Suppressor macrophage treated with lipopolysaccharide for 1 hour (primary cell): ENCODE measurements at regions not wholly inside any gene's neighbourhood (a gene's known extent, or its start where the extent isn't known, plus 50 kb on each side); places are given as distances from the start of the nearest gene placed in this dataset.

Experiments used
- DNase-seq, 3 donors: peaks; one replicate each; pipeline ENCODE4 v3.0.0-alpha.2; 2020 to 2022

- no peak for DNase-seq
These were observed 51.0 kb upstream of the VEGFC start for GRCh38 chr4:176843710-176844109.

DNA sequence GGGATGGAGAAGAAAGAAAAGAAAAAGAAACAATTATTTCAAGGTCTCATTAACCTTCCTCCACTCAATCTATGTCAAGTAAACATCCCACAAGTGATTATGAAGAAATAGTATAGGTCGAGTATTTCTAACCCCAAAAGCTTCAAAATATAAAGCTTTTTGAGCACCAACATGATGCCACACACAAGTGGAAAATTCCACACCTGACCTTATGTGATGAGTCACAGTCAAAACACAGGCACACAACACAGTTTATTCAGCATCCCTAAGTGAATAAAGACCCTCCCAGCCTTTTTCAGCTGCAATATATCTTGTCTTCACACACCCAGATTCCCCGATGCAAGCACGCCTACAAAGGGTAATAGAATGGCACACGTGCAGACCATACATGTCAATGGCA, 51.7 kb upstream of the VEGFC start:
- no peak for DNase-seq

DNA sequence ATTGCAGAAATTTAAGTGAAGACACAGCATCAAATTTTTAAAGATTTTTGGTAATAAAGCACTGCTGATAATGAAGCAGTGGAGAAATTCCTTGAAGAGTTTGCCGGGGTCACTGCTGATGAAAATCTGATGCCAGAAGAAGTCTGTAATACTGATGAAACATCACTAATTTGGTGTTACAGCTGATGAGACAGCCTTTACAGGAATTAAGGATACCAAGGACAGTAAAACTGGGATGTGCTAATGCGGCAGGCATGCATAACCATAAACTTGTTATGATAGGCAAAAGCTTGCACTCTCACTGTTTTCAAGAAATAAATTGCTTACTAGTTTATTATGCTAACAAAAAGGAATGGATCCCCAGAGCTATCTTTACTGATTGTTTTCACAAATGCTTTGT, 52.9 kb upstream of the VEGFC start:
- DNase-seq = no peak

- DNase-seq = no peak
These were observed 56.4 kb upstream of the VEGFC start for GRCh38 chr4:176849076-176849475.

DNA sequence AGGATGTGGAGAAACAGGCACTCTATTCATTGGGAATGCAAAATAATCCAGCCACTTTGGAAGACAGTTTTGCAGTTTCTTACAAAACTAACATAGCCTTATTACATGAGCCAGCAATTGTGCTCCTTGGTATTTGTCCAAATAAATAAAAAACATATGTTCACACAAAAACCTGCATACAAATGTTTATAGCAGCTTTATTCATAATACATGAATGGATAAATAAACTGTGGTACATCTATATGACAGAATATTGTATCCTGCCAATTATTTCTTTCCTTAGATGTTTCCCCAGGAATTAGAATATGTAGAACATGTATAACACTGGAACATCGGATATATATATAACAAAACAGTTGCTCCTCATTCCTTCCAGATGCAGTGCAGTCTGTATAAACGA, 57.7 kb upstream of the VEGFC start:
- no peak for DNase-seq

DNA sequence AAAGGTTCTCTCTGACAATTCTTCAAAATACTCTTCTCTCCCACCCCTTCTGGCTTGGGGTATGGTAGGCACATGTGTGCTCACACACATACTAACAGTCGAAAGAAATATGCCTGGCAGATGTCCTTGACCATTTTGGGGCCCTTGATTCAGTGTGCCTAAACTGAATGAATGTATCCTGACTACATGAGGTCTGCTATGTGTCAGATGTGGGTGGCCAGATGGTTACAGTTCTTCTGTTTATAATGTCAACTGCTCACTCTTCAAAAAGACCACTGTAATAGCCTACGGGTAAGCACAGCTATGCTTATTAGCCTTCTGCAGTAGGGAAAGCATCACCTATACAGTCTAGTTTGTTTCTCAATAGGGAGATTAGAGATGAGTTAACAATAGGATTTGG, 63.7 kb upstream of the VEGFC start:
- DNase-seq = no peak

DNA sequence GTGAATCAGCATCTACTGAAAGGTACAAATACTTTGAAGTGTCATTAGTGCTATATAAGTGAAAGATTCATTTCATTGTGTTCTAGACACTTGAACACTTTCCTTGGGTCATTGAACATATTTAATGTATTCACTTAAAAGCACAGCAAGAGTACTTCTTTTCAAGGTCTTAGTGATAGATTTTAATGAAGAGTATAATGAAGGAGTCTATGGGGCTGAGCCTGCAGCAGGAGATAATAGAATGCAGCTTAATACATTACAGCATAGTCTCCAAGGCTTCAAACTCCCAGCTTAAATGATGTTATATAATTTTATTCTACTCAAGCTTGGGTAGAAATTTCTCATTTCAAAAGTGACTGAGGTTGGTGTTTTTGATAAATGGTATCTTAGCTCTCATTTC, 66.1 kb upstream of the VEGFC start:
- no peak for DNase-seq

- DNase-seq = peak in 1 of 3 donors; percentile 54
These were observed 71.5 kb upstream of the VEGFC start for GRCh38 chr4:176864238-176864637.

DNA sequence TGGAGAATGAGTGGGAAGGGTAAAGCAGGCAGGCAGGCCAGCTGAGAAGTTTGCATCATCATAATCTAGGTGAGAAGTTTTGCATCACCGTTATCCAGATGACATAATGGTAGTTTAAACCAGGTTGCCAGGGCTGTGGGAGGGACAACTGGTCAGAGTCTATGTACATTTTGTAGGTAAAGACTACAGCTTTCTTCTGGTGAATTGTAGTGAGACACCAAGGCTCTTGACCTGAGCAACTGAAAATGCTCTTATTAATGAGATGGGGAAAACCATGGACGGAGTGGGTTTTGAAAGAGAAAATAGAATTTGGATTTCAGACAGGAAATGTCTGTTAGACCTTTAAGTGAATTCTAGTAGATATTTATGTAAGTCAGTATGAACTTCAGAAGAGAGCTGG, 76.0 kb upstream of the VEGFC start:
- DNase-seq = no peak

DNA sequence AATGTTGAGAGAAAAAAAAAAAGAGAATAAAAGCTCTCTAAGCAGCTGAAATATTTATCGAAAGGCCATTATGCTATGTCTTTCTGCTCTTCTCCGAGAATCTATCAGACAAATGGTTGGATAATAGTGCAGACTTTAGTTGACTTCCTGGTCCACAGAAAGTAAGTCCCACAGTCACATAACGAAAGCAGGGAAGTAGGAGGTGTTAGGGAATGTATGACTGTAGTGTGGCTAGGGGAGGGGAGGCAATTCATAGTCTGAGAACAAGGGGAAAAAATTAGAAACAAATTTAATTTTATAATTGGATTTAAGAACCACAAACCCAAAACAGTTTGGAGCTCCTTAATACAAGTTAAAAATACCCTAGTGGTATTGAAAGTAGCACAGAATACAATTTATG, 79.7 kb upstream of the VEGFC start:
- no peak for DNase-seq

DNA sequence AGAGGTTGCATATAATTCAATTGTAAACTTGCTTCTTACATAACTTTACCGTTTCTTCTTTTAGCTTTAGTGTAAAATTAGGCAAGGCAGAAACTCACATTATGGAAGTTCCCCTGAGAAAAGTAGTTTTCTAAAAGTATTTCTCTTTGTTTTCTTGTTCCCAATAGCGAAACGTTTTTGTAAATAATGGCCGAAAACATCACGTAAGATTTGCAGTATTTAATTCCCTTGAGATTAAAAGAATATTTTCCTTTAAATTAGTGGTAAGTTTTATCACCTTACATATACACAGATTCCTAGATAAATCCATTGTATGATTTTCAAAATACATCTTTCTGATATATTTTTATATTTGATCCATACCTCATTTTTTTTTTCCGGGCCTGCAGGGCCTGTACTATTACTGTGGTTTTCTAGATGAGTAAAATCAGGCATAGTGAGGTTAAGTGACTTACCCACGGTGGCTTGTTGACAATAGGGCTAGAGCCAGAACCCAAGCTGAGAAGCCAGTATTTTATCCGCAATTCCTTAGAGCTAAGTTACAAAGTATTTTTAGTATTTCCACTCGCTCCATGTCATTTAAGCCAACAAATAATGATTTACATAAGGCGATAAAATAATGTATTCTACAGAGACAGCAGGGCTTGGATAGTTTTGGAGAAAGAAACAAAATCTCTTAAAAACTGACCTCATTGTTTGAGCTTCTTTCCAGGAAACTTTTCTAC, 82.2 kb upstream of the VEGFC start:
- no peak for DNase-seq

DNA sequence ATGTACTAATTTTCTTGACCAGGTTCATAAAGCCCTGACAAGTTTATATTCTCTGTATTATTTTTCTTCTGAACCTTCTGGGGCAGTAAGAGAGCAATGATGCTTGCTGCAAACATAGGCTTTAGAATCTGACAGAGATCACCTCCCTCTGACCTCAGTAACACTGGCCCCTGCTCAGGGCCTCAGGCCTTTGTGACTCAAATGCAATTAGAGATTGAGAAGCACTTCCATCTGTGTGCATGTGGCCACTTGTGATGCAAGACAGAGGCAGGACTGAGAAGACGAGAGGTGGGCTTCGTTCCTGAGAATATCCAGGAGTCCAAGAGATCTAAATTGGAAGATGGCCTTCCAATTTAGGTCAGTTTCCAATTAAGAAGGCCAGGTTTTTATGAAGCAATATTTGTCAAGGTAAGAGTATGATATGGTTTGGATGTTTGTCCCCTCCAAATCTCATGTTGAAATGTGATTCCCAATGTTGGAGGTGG, 82.8 kb upstream of the VEGFC start:
- DNase-seq = no peak

- no peak for DNase-seq
These were observed 86.8 kb upstream of the VEGFC start for GRCh38 chr4:176879380-176880116.

GRCh38 chr4:176882206-176882605, 89.5 kb upstream of the VEGFC start:
- no peak for DNase-seq

- no peak for DNase-seq
These were observed 90.4 kb upstream of the VEGFC start for GRCh38 chr4:176883108-176883550.

GRCh38 chr4:176883681-176884418, 91.1 kb upstream of the VEGFC start:
- DNase-seq = no peak

DNA sequence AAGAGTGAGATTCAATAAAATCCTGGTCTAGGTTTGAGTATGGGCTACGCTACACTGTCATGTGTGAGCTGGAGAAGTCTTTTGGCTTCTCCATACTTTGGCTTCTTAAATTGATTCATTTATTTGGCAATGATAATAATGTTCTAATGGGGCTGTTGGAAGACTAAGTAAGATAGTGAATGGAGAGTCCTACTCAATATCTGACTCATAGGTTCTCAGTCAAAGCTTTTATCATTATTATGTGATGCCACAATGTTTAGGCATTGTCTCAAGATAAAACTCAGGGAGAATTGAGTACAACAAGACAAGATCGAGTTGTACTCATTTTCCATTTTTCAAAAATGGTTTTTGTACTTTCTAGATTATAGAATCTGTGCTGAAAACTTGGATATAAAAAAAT, 92.5 kb upstream of the VEGFC start:
- no peak for DNase-seq

DNA sequence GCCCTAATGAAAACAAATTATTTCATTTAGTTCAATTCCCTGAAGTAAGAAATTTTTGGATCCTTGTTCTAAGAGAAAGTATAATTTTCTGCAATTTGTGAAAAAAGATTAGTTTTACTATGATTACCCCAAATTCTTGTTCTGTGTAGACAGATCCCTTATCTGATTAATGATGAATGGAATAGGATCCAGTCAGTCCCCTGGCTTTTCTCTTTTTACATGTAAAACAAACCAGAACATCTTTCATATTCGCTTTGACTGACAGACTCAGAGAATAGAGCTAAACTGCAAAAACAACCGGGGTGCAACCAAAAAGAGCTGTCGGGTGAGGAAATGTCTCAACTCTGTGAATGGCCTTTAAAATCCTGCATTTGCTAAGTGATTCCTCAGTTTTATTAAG, 93.4 kb upstream of the VEGFC start:
- DNase-seq = no peak

DNA sequence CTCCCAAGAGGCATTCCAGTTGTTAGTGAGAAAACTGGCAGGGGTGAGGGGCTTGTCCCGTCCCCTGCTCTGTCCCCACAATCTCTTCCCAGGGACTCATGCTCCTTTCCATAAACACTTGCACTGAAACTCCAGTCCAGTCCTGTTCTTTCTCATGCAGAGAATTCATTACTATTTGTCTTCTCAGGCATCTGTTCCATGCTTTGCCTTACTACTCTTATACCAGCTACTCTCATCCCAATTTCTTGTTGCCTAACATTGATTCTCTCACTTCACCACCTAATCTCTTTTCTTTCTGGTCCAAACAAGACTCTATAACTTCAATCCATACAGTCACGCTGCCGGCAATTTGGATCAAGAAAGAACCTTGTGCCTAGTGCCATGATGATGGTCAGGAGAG, 97.1 kb upstream of the VEGFC start:
- DNase-seq = no peak

GRCh38 chr4:176894498-176894897, 101.8 kb upstream of the VEGFC start:
- no peak for DNase-seq

DNA sequence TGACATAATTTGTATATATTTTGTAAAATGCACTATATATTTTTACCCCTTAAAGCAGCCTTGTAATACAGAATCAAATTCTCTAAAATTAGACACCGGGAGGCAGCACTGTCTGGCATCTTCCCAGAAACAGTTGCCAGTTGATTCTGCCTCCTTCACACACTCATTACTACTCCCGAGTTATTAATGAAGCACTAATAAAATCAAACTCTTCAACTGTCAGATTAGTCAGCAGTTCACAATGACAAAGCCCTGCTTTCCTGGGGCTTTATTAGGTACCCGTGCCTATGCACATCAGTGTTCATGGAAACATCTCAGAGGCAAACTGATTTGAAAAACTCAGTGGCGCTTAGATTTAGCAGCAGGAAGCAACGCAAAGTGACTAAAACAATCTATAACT, 103.5 kb upstream of the VEGFC start:
- DNase-seq = no peak

GRCh38 chr4:176897226-176897625, 104.5 kb upstream of the VEGFC start:
- DNase-seq = no peak

DNA sequence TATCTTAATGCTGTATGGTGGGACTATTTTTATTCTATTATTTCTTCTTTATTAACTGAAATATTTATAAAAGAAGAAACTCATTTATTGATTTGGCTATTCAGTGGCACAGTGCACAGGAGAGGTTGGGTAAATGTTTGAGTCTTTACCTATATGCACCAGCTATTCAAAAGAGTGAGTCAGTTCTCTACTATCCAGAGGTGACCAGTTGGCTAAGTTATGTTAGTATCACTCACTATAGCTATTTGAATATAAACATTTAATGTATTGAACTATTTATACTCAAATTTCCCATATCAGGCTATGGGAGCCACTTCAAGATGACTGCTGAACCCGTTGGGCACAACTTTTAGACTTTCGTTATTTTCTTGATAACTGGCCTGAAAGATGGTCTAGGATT, 106.1 kb upstream of the VEGFC start:
- no peak for DNase-seq
